Body of pancreas (tissue), 4 donors: ENCODE measurements at regions not wholly inside any gene's neighbourhood (a gene's known extent, or its start where the extent isn't known, plus 50 kb on each side); places are given as distances from the start of the nearest gene placed in this dataset.

Source experiments
- ATAC-seq: fragments of 150-250 bp; one replicate; pipeline ENCODE4 v1.9.1; 2016
- DNase-seq, 4 donors: peaks; one replicate each; pipeline ENCODE4 v3.0.0-alpha.2; 2019
- H3K27ac ChIP-seq, 4 donors: fragments of 200-600 bp; sonication (generic); 1 replicate in 3 of 4; 2 replicates in 1 of 4; pipeline versions ENCODE4 v1.5.1 to v1.6.1; 2016 to 2019; ENCODE audit warnings: mild to moderate bottlenecking in 1 of 4, mixed read lengths in 1 of 4, moderate library complexity in 1 of 4
- H3K27me3 ChIP-seq, 2 donors: fragments of 200-600 bp; sonication (generic); one replicate each; pipeline ENCODE4 v1.6.0; 2016; ENCODE audit warnings: mild to moderate bottlenecking in 1 of 2
- H3K36me3 ChIP-seq, 2 donors: fragments of 200-600 bp; sonication (generic); replicated peaks in 1 of 2; 2 replicates each; pipeline ENCODE4 v1.5.1; 2016; ENCODE audit warnings: low read depth in 2 of 2; ENCODE audit not compliant: insufficient read depth in 1 of 2
- H3K4me1 ChIP-seq: fragments of 200-600 bp; sonication (generic); one replicate; pipeline ENCODE4 v1.6.0; 2016
- H3K4me3 ChIP-seq, 2 donors: fragments of 200-600 bp; sonication (generic); 1 replicate in 1 of 2; 2 replicates in 1 of 2; pipeline ENCODE4 v1.5.1; 2016 to 2019
- H3K9me3 ChIP-seq, 3 donors: fragments of 200-600 bp; sonication (generic); 1 replicate in 2 of 3; 2 replicates in 1 of 3; pipeline ENCODE4 v1.5.1; 2016
- CTCF ChIP-seq, 7 experiments: fragments of 450-650 bp in 4 of 7; fragments of 200-600 bp in 3 of 7; sonication (generic) in 3 of 7; IDR thresholded peaks; one replicate each; pipeline ENCODE4 v1.5.1; 2016 to 2019; ENCODE audit warnings: antibody characterized with exemption in 7 of 7
- POLR2A ChIP-seq, 3 donors: fragments of 450-650 bp; IDR thresholded peaks; one replicate each; pipeline ENCODE4 v1.6.1; 2016; ENCODE audit warnings: antibody characterized with exemption in 3 of 3, mild to moderate bottlenecking in 2 of 3
- WGBS, 2 donors: methylation state at CpG; one replicate each; pipeline ENCODE4 v1.1.5; 2017; 5-methylcytosine and 5-hydroxymethylcytosine counted together
- intact Hi-C: fragments of 100-400 bp; cut with DNase I; formaldehyde crosslinking; loops from one replicate; pipeline ENCODE4 v1.15.1; 2023

DNA sequence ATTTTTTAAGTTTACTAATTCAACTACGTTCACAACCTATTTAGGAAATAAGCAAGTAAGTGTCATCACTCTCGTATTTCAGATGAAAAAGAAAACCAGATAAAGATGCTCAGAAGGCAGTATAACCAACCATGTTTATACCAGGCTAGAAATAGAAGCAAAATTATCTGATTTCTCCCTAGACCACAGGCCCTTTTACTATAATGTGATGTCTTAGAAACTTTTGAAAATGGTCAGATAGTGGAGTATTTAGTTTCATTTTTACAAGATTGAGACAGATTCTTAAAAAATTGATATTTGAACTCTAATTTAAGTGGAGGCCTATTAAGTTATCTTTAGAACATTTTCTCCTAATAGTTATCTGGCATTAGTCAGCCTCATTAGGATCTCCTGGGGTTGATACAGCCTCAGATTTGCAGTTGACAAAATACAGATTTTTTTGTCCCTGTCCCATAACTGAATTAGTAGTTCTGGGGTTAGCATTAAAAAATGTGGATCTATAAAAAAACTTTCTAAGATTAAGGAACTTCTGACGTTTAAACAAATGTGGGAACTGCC is 818.7 kb upstream of the PCDH9 start:
- no peaks in the 10 kb centered on the region for H3K9me3 ChIP-seq
- intact Hi-C loops, result no loop called here
- ATAC-seq (no peak), DNase-seq (no peak)
- no peak overlapping the region for H3K4me3 ChIP-seq
- no peaks in the 10 kb centered on the region for H3K27me3 ChIP-seq
- no peak overlapping the region for H3K27ac ChIP-seq
- no peaks in the 10 kb centered on the region for H3K4me1 ChIP-seq
- no peak for TF ChIP-seq POLR2A (IDR thresholded peaks at IDR 0.05)
- no peak for TF ChIP-seq CTCF (IDR thresholded peaks at IDR 0.05)
- WGBS, 2 donors, result 42 to 44% methylated on average over 3 of the region's 3 CpGs
- H3K36me3 ChIP-seq, result no peaks in the 10 kb centered on the region

DNA sequence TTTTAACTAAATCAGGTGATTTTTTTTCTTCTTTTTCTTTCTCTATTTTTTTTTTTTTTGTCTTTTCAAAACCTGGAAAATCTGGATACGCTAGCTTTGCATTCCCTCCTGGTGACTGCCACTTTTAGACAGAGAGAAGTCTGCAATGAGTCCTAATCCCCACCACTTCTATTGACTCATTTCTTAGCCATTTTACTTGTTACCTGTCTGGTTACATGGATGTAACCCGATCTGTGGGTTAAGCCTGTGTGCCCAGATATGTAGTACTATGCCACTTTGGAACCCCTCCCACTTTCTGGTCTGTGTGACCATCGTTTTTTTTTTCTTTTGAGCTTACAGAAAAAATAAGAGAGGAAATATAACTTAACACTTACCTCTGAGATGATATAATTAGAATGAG is 817.8 kb upstream of the PCDH9 start:
- Histone ChIP-seq H3K36me3 (no peaks in the 10 kb centered on the region), H3K27me3 (no peaks in the 10 kb centered on the region), H3K27ac (no peak overlapping the region), H3K4me3 (no peak overlapping the region), H3K4me1 (no peaks in the 10 kb centered on the region), H3K9me3 (no peaks in the 10 kb centered on the region)
- intact Hi-C loops, result no loop called here
- WGBS, 2 donors, result 39 to 48% methylated on average over 3 of the region's 3 CpGs
- DNase-seq (no peak), ATAC-seq (no peak)
- TF ChIP-seq POLR2A (IDR thresholded peaks at IDR 0.05) (no peak), CTCF (IDR thresholded peaks at IDR 0.05) (no peak)

- no peak overlapping the region for H3K4me3 ChIP-seq
- H3K27me3 ChIP-seq, result no peaks in the 10 kb centered on the region
- TF ChIP-seq CTCF (IDR thresholded peaks at IDR 0.05), result no peak
- TF ChIP-seq POLR2A (IDR thresholded peaks at IDR 0.05), result no peak
- H3K36me3 ChIP-seq, result no peaks in the 10 kb centered on the region
- no peaks in the 10 kb centered on the region for H3K9me3 ChIP-seq
- 67% methylated on average over 2 of the region's 2 CpGs for WGBS, 2 donors
- H3K4me1 ChIP-seq, result no peaks in the 10 kb centered on the region
- intact Hi-C loops, result no loop called here
- H3K27ac ChIP-seq, result no peak overlapping the region
- ATAC-seq, result no peak
- DNase-seq, result no peak
Observed at GRCh38 chr13:68046903-68047302, 816.8 kb upstream of the PCDH9 start.

DNA sequence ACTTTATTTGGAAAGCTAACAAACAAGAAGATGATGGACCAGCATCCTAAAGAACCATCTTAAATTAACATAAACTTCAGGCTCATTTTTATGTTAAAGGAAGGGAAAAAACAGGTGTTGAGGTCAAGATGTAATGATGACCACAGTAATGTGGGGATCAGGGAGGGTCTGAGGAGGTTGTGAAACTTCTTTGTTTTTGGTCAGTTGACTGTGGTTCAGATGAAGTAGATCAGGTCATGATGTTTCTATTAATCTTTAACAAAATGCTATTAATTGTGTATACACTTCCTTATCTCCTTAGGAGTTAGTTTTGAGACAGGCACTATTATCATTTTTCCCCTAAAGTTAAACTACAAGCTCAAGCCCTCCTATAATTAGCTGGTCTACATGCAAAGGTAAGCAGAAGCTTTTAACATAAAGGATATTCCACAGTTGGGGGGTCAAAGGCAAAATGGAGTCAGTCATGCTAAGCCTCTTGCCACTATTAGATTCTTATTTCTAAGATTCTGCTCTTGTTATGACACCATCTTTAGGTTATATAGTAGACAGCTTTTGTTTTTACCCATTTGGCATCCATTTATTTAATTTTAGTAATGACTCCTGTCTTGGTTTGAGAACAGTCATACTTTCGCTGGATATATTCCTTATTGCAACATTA is 800.1 kb upstream of the PCDH9 start:
- intact Hi-C loops, result no loop called here
- no peaks in the 10 kb centered on the region for H3K36me3 ChIP-seq
- no peaks in the 10 kb centered on the region for H3K4me1 ChIP-seq
- no peaks in the 10 kb centered on the region for H3K9me3 ChIP-seq
- ATAC-seq (no peak), DNase-seq (no peak)
- no peak overlapping the region for H3K27ac ChIP-seq
- H3K27me3 ChIP-seq, result no peaks in the 10 kb centered on the region
- 63 to 78% methylated on average over 1 of the region's 1 CpG for WGBS, 2 donors
- no peak overlapping the region for H3K4me3 ChIP-seq
- no peak for TF ChIP-seq POLR2A (IDR thresholded peaks at IDR 0.05)
- no peak for TF ChIP-seq CTCF (IDR thresholded peaks at IDR 0.05)

GRCh38 chr13:68028701-68029100 is 798.6 kb upstream of the PCDH9 start:
- intact Hi-C loops, result no loop called here
- Histone ChIP-seq H3K9me3 (no peaks in the 10 kb centered on the region), H3K4me1 (no peaks in the 10 kb centered on the region), H3K27ac (no peak overlapping the region), H3K27me3 (no peaks in the 10 kb centered on the region), H3K4me3 (no peak overlapping the region), H3K36me3 (no peaks in the 10 kb centered on the region)
- DNase-seq, result no peak
- TF ChIP-seq CTCF (IDR thresholded peaks at IDR 0.05) (no peak), POLR2A (IDR thresholded peaks at IDR 0.05) (no peak)
- ATAC-seq, result no peak
